ENCODE measurements at regions not wholly inside any gene's neighbourhood (a gene's known extent, or its start where the extent isn't known, plus 50 kb on each side); places are given as distances from the start of the nearest gene placed in this dataset.

- TF ChIP-seq, protein P1, sequence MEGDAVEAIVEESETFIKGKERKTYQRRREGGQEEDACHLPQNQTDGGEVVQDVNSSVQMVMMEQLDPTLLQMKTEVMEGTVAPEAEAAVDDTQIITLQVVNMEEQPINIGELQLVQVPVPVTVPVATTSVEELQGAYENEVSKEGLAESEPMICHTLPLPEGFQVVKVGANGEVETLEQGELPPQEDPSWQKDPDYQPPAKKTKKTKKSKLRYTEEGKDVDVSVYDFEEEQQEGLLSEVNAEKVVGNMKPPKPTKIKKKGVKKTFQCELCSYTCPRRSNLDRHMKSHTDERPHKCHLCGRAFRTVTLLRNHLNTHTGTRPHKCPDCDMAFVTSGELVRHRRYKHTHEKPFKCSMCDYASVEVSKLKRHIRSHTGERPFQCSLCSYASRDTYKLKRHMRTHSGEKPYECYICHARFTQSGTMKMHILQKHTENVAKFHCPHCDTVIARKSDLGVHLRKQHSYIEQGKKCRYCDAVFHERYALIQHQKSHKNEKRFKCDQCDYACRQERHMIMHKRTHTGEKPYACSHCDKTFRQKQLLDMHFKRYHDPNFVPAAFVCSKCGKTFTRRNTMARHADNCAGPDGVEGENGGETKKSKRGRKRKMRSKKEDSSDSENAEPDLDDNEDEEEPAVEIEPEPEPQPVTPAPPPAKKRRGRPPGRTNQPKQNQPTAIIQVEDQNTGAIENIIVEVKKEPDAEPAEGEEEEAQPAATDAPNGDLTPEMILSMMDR (IDR thresholded peaks at IDR 0.05 in 4 of 5, conservative IDR thresholded peaks at IDR 0.05 in 1 of 5) = no peak
- TF ChIP-seq POLR2A (IDR thresholded peaks at IDR 0.05) = no peak
These were observed 293.2 kb upstream of the EMCN start for GRCh38 chr4:100811046-100811445.

All from gastrocnemius medialis (tissue), 4 donors.